GM23248 (cell line): ENCODE measurements at regions not wholly inside any gene's neighbourhood (a gene's known extent, or its start where the extent isn't known, plus 50 kb on each side); places are given as distances from the start of the nearest gene placed in this dataset.

ENCODE experiments used
- DNase-seq: peaks from one replicate; pipeline ENCODE4 v3.0.0-alpha.2; 2015
- H2AFZ ChIP-seq: fragments of 200-600 bp; sonication (generic); 2 replicates; pipeline ENCODE4 v1.6.1; 2016; ENCODE audit warnings: antibody characterized with exemption
- H3F3A ChIP-seq: fragments of 200-600 bp; sonication (generic); 2 replicates; pipeline ENCODE4 v1.6.1; 2016; ENCODE audit warnings: mild to moderate bottlenecking, antibody characterized with exemption, mixed run types; ENCODE audit not compliant: insufficient read depth
- H3K27ac ChIP-seq: fragments of 200-600 bp; sonication (generic); 2 replicates; pipeline ENCODE4 v1.5.1; 2016; ENCODE audit warnings: mild to moderate bottlenecking
- H3K27me3 ChIP-seq: fragments of 200-600 bp; sonication (generic); replicated peaks from 2 replicates; pipeline ENCODE4 v1.6.1; 2016; ENCODE audit warnings: mild to moderate bottlenecking; ENCODE audit not compliant: insufficient read depth
- H3K36me3 ChIP-seq: fragments of 200-600 bp; sonication (generic); 2 replicates; pipeline ENCODE4 v1.6.1; 2016; ENCODE audit warnings: low read depth, mild to moderate bottlenecking
- H3K4me1 ChIP-seq: fragments of 200-600 bp; sonication (generic); 2 replicates; pipeline ENCODE4 v1.6.1; 2016; ENCODE audit warnings: mild to moderate bottlenecking; ENCODE audit not compliant: insufficient read depth
- H3K4me2 ChIP-seq: fragments of 200-600 bp; sonication (generic); one replicate; pipeline ENCODE4 v1.6.1; 2016; ENCODE audit warnings: mild to moderate bottlenecking; ENCODE audit not compliant: unreplicated experiment
- H3K4me3 ChIP-seq: fragments of 200-600 bp; sonication (generic); 2 replicates; pipeline ENCODE4 v1.5.1; 2016; ENCODE audit warnings: mild to moderate bottlenecking
- H3K79me2 ChIP-seq: fragments of 200-600 bp; sonication (generic); 2 replicates; pipeline ENCODE4 v1.6.1; 2016; ENCODE audit warnings: mild to moderate bottlenecking; ENCODE audit not compliant: insufficient read depth
- H3K9ac ChIP-seq: fragments of 200-600 bp; sonication (generic); 2 replicates; pipeline ENCODE4 v1.6.1; 2016; ENCODE audit warnings: mild to moderate bottlenecking
- H3K9me2 ChIP-seq: fragments of 200-600 bp; sonication (generic); 2 replicates; pipeline ENCODE4 v1.6.1; 2016; ENCODE audit warnings: mixed run types, mild to moderate bottlenecking, moderate library complexity; ENCODE audit not compliant: insufficient read depth
- H3K9me3 ChIP-seq: fragments of 200-600 bp; sonication (generic); one replicate; pipeline ENCODE4 v1.6.1; 2017; ENCODE audit warnings: low read depth
- H4K20me1 ChIP-seq: fragments of 200-600 bp; sonication (generic); 2 replicates; pipeline ENCODE4 v1.6.0; 2016; ENCODE audit not compliant: insufficient read depth
- EZH2 ChIP-seq: fragments of 200-600 bp; sonication (generic); IDR thresholded peaks from 2 replicates; pipeline ENCODE4 v1.6.1; 2018; ENCODE audit warnings: antibody characterized with exemption, mild to moderate bottlenecking; ENCODE audit not compliant: insufficient read depth, poor library complexity, severe bottlenecking
- EZH2phosphoT487 ChIP-seq: fragments of 200-600 bp; sonication (generic); IDR thresholded peaks from 2 replicates; pipeline ENCODE4 v1.6.1; 2018; ENCODE audit warnings: antibody characterized with exemption, moderate library complexity, mild to moderate bottlenecking, low read depth; ENCODE audit not compliant: insufficient read depth
- WGBS, 2 experiments: methylation state at CpG; one replicate each; pipeline ENCODE4 v1.1.6; 2015 to 2017; ENCODE audit warnings: low lambda C conversion rate in 2 of 2, low coverage in 1 of 2; ENCODE audit errors: missing lambda C conversion rate in 2 of 2; 5-methylcytosine and 5-hydroxymethylcytosine counted together
- in situ Hi-C: fragments of 300-500 bp; cut with MboI; formaldehyde crosslinking; loops from 2 replicates; pipeline ENCODE4 v1.15.0; 2020

DNA sequence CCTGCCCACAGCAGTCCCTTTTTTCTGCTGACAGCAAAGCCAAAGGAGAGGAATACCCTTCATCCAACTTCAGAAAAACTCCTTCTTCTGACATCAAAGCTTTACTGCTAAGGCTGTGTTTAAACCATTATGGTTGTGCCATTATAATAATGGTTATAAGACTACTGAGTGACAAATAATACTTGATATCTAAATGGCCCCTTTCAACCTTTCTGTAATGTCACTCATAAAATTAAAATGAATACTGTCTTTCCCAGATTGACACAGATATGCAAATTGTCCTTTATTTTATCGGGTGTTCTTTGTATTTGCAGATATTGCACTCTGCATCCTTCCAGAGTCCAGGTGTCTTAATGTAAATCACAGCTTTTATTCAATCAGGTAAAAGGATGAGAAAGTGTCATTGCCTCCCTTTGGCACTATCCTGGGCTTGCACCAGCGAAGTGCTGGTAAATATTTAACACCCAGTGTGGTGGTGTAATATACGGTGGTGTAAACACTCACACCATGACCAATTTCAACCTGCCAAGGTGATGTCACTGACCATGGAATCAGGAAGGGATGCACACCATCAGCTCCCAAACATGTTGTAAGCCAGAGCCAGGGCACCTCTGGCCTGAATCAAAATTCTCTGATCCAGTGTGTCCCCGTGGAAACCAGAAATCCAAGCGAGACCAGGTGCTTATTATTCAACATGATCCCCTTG is 139.4 kb upstream of the TENM3 start:
- H3K27me3 ChIP-seq = no peaks in the 10 kb centered on the region
- H3K4me2 ChIP-seq = no peak overlapping the region
- no peak overlapping the region for H3K27ac ChIP-seq
- no peaks in the 10 kb centered on the region for H3K4me1 ChIP-seq
- H3K79me2 ChIP-seq = no peaks in the 10 kb centered on the region
- no peaks in the 10 kb centered on the region for H3K9me3 ChIP-seq
- H4K20me1 ChIP-seq = no peaks in the 10 kb centered on the region
- WGBS, 2 experiments = 2 to 8% methylated on average over 5 of the region's 5 CpGs
- no peak overlapping the region for H3K4me3 ChIP-seq
- in situ Hi-C loops = no loop called here
- no peaks in the 10 kb centered on the region for H3F3A ChIP-seq
- H3K36me3 ChIP-seq = no peaks in the 10 kb centered on the region
- no peak overlapping the region for H3K9ac ChIP-seq
- no peaks in the 10 kb centered on the region for H3K9me2 ChIP-seq
- DNase-seq = no peak
- TF ChIP-seq EZH2phosphoT487 (no peak), EZH2 (no peak)
- no peak overlapping the region for H2AFZ ChIP-seq

GRCh38 chr4:182105416-182105815 is 137.8 kb upstream of the TENM3 start:
- Histone ChIP-seq H3K79me2 (no peaks in the 10 kb centered on the region), H3K27ac (no peak overlapping the region), H3K9ac (no peak overlapping the region), H3K9me2 (no peaks in the 10 kb centered on the region), H3K4me2 (no peak overlapping the region), H3K36me3 (no peaks in the 10 kb centered on the region), H3K9me3 (no peaks in the 10 kb centered on the region), H3K27me3 (no peaks in the 10 kb centered on the region), H3K4me1 (no peaks in the 10 kb centered on the region), H3K4me3 (no peak overlapping the region), H4K20me1 (no peaks in the 10 kb centered on the region), H3F3A (no peaks in the 10 kb centered on the region), H2AFZ (no peak overlapping the region)
- in situ Hi-C loops = no loop called here
- no peak for DNase-seq
- TF ChIP-seq EZH2 (no peak), EZH2phosphoT487 (no peak)
- 45 to 49% methylated on average over 7 of the region's 7 CpGs for WGBS, 2 experiments

GRCh38 chr4:182107931-182108330 is 135.3 kb upstream of the TENM3 start:
- H3K4me2 ChIP-seq = no peak overlapping the region
- H3K36me3 ChIP-seq = no peaks in the 10 kb centered on the region
- no peaks in the 10 kb centered on the region for H3K4me1 ChIP-seq
- no peaks in the 10 kb centered on the region for H3K9me2 ChIP-seq
- in situ Hi-C loops = no loop called here
- WGBS, 2 experiments = 11 to 18% methylated on average over 8 of the region's 8 CpGs
- H3K9me3 ChIP-seq = no peaks in the 10 kb centered on the region
- H3F3A ChIP-seq = no peaks in the 10 kb centered on the region
- DNase-seq = no peak
- no peak overlapping the region for H3K27ac ChIP-seq
- no peaks in the 10 kb centered on the region for H3K79me2 ChIP-seq
- no peaks in the 10 kb centered on the region for H4K20me1 ChIP-seq
- TF ChIP-seq EZH2 (no peak), EZH2phosphoT487 (no peak)
- H3K4me3 ChIP-seq = no peak overlapping the region
- H3K9ac ChIP-seq = no peak overlapping the region
- no peak overlapping the region for H2AFZ ChIP-seq
- H3K27me3 ChIP-seq = no peaks in the 10 kb centered on the region

- Histone ChIP-seq H3K27me3 (no peaks in the 10 kb centered on the region), H3K4me3 (no peak overlapping the region), H3K4me2 (no peak overlapping the region), H3K27ac (no peak overlapping the region), H3K9me3 (no peaks in the 10 kb centered on the region), H3F3A (no peaks in the 10 kb centered on the region), H3K79me2 (no peaks in the 10 kb centered on the region), H3K9me2 (no peaks in the 10 kb centered on the region), H2AFZ (no peak overlapping the region), H3K4me1 (no peaks in the 10 kb centered on the region), H3K36me3 (no peaks in the 10 kb centered on the region), H3K9ac (no peak overlapping the region), H4K20me1 (no peaks in the 10 kb centered on the region)
- TF ChIP-seq EZH2phosphoT487 = no peak
- TF ChIP-seq EZH2 = no peak
- 35 to 61% methylated on average over 1 of the region's 1 CpG for WGBS, 2 experiments
- in situ Hi-C loops = no loop called here
- no peak for DNase-seq
Observed at GRCh38 chr4:182111586-182111985, 131.6 kb upstream of the TENM3 start.

- in situ Hi-C loops = no loop called here
- no peaks in the 10 kb centered on the region for H4K20me1 ChIP-seq
- H3K79me2 ChIP-seq = no peaks in the 10 kb centered on the region
- H3K4me1 ChIP-seq = no peaks in the 10 kb centered on the region
- no peak overlapping the region for H3K27ac ChIP-seq
- no peaks in the 10 kb centered on the region for H3K9me2 ChIP-seq
- no peak overlapping the region for H3K4me3 ChIP-seq
- H3F3A ChIP-seq = no peaks in the 10 kb centered on the region
- H3K36me3 ChIP-seq = no peaks in the 10 kb centered on the region
- TF ChIP-seq EZH2 (no peak), EZH2phosphoT487 (no peak)
- no peak overlapping the region for H3K9ac ChIP-seq
- no peaks in the 10 kb centered on the region for H3K9me3 ChIP-seq
- H3K27me3 ChIP-seq = no peaks in the 10 kb centered on the region
- H2AFZ ChIP-seq = no peak overlapping the region
- no peak overlapping the region for H3K4me2 ChIP-seq
- no peak for DNase-seq
Observed at GRCh38 chr4:182113779-182114178, 129.4 kb upstream of the TENM3 start.
